GM06990 (cell line): ENCODE measurements at regions not wholly inside any gene's neighbourhood (a gene's known extent, or its start where the extent isn't known, plus 50 kb on each side); places are given as distances from the start of the nearest gene placed in this dataset.

Source experiments
- DNase-seq: peaks from one replicate; pipeline ENCODE4 v3.0.0-alpha.2; 2011; ENCODE audit not compliant: insufficient read length; ENCODE audit errors: extremely low read depth
- H3K27me3 ChIP-seq: replicated peaks from 2 replicates; pipeline ENCODE4 v1.6.0; 2011; ENCODE audit warnings: low read length; ENCODE audit not compliant: control insufficient read depth, insufficient read depth
- H3K36me3 ChIP-seq: 2 replicates; pipeline ENCODE4 v1.5.1; 2011; ENCODE audit warnings: low read length; ENCODE audit not compliant: control insufficient read depth, insufficient read depth
- H3K4me3 ChIP-seq: replicated peaks from 2 replicates; pipeline ENCODE4 v1.5.1; 2011; ENCODE audit warnings: low read depth, mild to moderate bottlenecking, control low read depth, low read length
- CTCF ChIP-seq: IDR thresholded peaks from 2 replicates; pipeline ENCODE4 v1.5.1; 2011; ENCODE audit warnings: low read length, control low read depth, mild to moderate bottlenecking, inconsistent platforms; ENCODE audit not compliant: insufficient read depth, poor library complexity, severe bottlenecking

- no peaks in the 10 kb centered on the region for H3K27me3 ChIP-seq
- DNase-seq: no peak
- H3K36me3 ChIP-seq: no peaks in the 10 kb centered on the region
- H3K4me3 ChIP-seq: no peak overlapping the region
- no peak for TF ChIP-seq CTCF
Observed at GRCh38 chr9:27699621-27700020, 126.3 kb upstream of the C9orf72 start.

- no peaks in the 10 kb centered on the region for H3K36me3 ChIP-seq
- no peak for DNase-seq
- H3K27me3 ChIP-seq: no peaks in the 10 kb centered on the region
- TF ChIP-seq CTCF: no peak
- H3K4me3 ChIP-seq: no peak overlapping the region
Observed at GRCh38 chr9:27701016-27701415, 127.7 kb upstream of the C9orf72 start.

- DNase-seq: no peak
- no peak overlapping the region for H3K4me3 ChIP-seq
- H3K27me3 ChIP-seq: no peaks in the 10 kb centered on the region
- TF ChIP-seq CTCF: no peak
- no peaks in the 10 kb centered on the region for H3K36me3 ChIP-seq
Observed at GRCh38 chr9:27701587-27701986, 128.3 kb upstream of the C9orf72 start.

- no peaks in the 10 kb centered on the region for H3K36me3 ChIP-seq
- H3K4me3 ChIP-seq: no peak overlapping the region
- DNase-seq: no peak
- TF ChIP-seq CTCF: no peak
- H3K27me3 ChIP-seq: no peaks in the 10 kb centered on the region
Observed at GRCh38 chr9:27703216-27703980, 130.1 kb upstream of the C9orf72 start.

- Histone ChIP-seq H3K4me3 (no peak overlapping the region), H3K27me3 (no peaks in the 10 kb centered on the region), H3K36me3 (no peaks in the 10 kb centered on the region)
- no peak for TF ChIP-seq CTCF
- no peak for DNase-seq
Observed at GRCh38 chr9:27711241-27711640, 138.0 kb upstream of the C9orf72 start.

GRCh38 chr9:27712806-27713205 lies 139.5 kb upstream of the C9orf72 start:
- Histone ChIP-seq H3K4me3 (no peak overlapping the region), H3K27me3 (no peaks in the 10 kb centered on the region), H3K36me3 (no peaks in the 10 kb centered on the region)
- TF ChIP-seq CTCF: no peak
- no peak for DNase-seq
